Kidney (tissue), 13 donors: ENCODE measurements at regions not wholly inside any gene's neighbourhood (a gene's known extent, or its start where the extent isn't known, plus 50 kb on each side); places are given as distances from the start of the nearest gene placed in this dataset.

ENCODE experiments used
- DNase-seq, 5 donors: peaks; one replicate each; pipeline ENCODE4 v3.0.0-alpha.2; 2013 to 2020
- FAIRE-seq: peaks from 2 replicates; lab custom pipeline; 2012; peaks lifted over from hg19 to GRCh38; lab: Jason Lieb, UNC
- H3K27ac ChIP-seq, 2 donors: one replicate each; pipeline ENCODE4 v1.7.0; 2013; ENCODE audit warnings: low read depth in 2 of 2, low read length in 2 of 2, inconsistent platforms in 1 of 2
- H3K27me3 ChIP-seq: one replicate; pipeline ENCODE4 v1.7.1; 2013; ENCODE audit warnings: low read length, inconsistent platforms; ENCODE audit not compliant: control insufficient read depth, insufficient read depth
- H3K36me3 ChIP-seq, 3 donors: one replicate each; pipeline versions ENCODE4 v1.7.0 to v1.7.1; 2013; ENCODE audit warnings: low read length in 3 of 3, control low read depth in 1 of 3, inconsistent platforms in 1 of 3; ENCODE audit not compliant: insufficient read depth in 3 of 3, control insufficient read depth in 2 of 3
- H3K4me1 ChIP-seq, 3 donors: one replicate each; pipeline versions ENCODE4 v1.7.0 to v1.7.1; 2013; ENCODE audit warnings: low read length in 3 of 3, inconsistent platforms in 1 of 3, low read depth in 1 of 3; ENCODE audit not compliant: control insufficient read depth in 2 of 3, insufficient read depth in 2 of 3
- H3K4me3 ChIP-seq, 3 donors: one replicate each; pipeline versions ENCODE4 v1.7.0 to v1.8.1; 2013; ENCODE audit warnings: low read length in 3 of 3, control low read depth in 1 of 3, inconsistent platforms in 1 of 3
- H3K9ac ChIP-seq, 3 donors: one replicate each; pipeline versions ENCODE4 v1.7.0 to v1.7.1; 2013; ENCODE audit warnings: low read length in 3 of 3, control low read depth in 1 of 3, inconsistent platforms in 1 of 3
- H3K9me3 ChIP-seq, 3 donors: one replicate each; pipeline versions ENCODE4 v1.7.0 to v1.7.1; 2013; ENCODE audit warnings: low read length in 3 of 3, control low read depth in 1 of 3, inconsistent platforms in 1 of 3; ENCODE audit not compliant: control insufficient read depth in 2 of 3, insufficient read depth in 1 of 3
- CTCF ChIP-seq: IDR thresholded peaks from 3 replicates; pipeline ENCODE4 v1.5.1; 2012; ENCODE audit warnings: mild to moderate bottlenecking, moderate library complexity, borderline replicate concordance; ENCODE audit not compliant: insufficient read depth; ENCODE audit errors: extremely low read depth
- intact Hi-C: fragments of 100-400 bp; cut with DNase I; formaldehyde crosslinking; loops from one replicate; pipeline ENCODE4 v1.11.1; 2022
- donor health status: control.
- donor health status: control.
- donor health status: control.
- donor health status: control.
- donor health status: control.
- donor health status: DM: yes; HTN: yes; CAD: no.
- donor health status: Normal renal cell carcinoma (clear cell type).

- H3K9me3 ChIP-seq: no peaks in the 10 kb centered on the region
- peaks cover 0 to 5% (median 0%) of the 10 kb centered on the region in 3 donors for H3K4me1 ChIP-seq
- H3K27ac ChIP-seq: no peak overlapping the region
- FAIRE-seq (no peak), DNase-seq (no peak)
- no peak for TF ChIP-seq CTCF
- no peak overlapping the region for H3K9ac ChIP-seq
- intact Hi-C loops: no loop called here
- H3K27me3 ChIP-seq: no peaks in the 10 kb centered on the region
- H3K4me3 ChIP-seq: no peak overlapping the region
- no peaks in the 10 kb centered on the region for H3K36me3 ChIP-seq
These were observed 217.1 kb upstream of the KCNMB2 start for GRCh38 chr3:178318941-178319816.

GRCh38 chr3:178320456-178321351 is 215.5 kb upstream of the KCNMB2 start:
- peaks cover 0 to 5% (median 0%) of the 10 kb centered on the region in 3 donors for H3K4me1 ChIP-seq
- peak; percentile 30 to 93 (median 68) for DNase-seq
- intact Hi-C loops: loop anchor here (10.0 kb wide), 1 partner anchor 1126 kb away; the partner anchor contains the start of gene TBL1XR1
- H3K27ac ChIP-seq: no peak overlapping the region
- no peaks in the 10 kb centered on the region for H3K9me3 ChIP-seq
- no peak overlapping the region for H3K9ac ChIP-seq
- TF ChIP-seq CTCF: no peak
- no peaks in the 10 kb centered on the region for H3K36me3 ChIP-seq
- no peaks in the 10 kb centered on the region for H3K27me3 ChIP-seq
- FAIRE-seq: no peak
- H3K4me3 ChIP-seq: no peak overlapping the region

DNA sequence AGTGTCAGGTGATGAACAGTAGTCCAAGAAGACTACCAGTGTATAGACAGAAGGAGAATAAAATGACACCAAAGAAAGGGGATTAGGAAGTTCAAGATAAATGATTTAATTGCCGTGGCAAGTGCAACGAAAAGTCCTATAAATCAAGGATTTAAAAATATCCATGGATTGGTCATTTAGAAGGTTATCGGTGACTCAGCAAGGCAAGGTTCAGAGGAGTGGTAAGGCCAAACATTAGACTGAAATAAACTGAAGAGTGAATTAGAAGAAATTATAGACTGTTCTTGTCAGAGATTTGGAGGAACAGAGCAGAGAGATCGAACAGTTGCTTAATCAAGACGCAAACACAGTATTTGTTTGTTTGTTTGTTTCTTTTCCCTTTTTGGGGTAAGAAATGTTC is 211.9 kb upstream of the KCNMB2 start:
- DNase-seq (no peak), FAIRE-seq (no peak)
- no peaks in the 10 kb centered on the region for H3K9me3 ChIP-seq
- no peaks in the 10 kb centered on the region for H3K27me3 ChIP-seq
- no peak overlapping the region for H3K4me3 ChIP-seq
- H3K36me3 ChIP-seq: no peaks in the 10 kb centered on the region
- H3K9ac ChIP-seq: no peak overlapping the region
- H3K4me1 ChIP-seq: peaks cover 0 to 5% (median 0%) of the 10 kb centered on the region in 3 donors
- no peak for TF ChIP-seq CTCF
- intact Hi-C loops: loop anchor here (10.0 kb wide), 1 partner anchor 1130 kb away; the partner anchor contains the start of gene TBL1XR1
- no peak overlapping the region for H3K27ac ChIP-seq
